IMR-90 (cell line): ENCODE measurements at regions not wholly inside any gene's neighbourhood (a gene's known extent, or its start where the extent isn't known, plus 50 kb on each side); places are given as distances from the start of the nearest gene placed in this dataset.

ENCODE experiments used
- ATAC-seq: fragments of 200-7000 bp; cut with Tn5 transposase; 2 replicates; pipeline ENCODE4 v1.9.1; 2020; ENCODE audit warnings: low read depth, mild to moderate bottlenecking, moderate library complexity
- BruUV-seq: library from RNA; stranded (reverse); fragments of 400-500 nt; replicated peaks from 2 replicates; lab custom pipeline; 2021; lab: Mats Ljungman, UMichigan
- CTCF ChIA-PET: fragments of 300-600 bp; formaldehyde crosslinking; extraction: SDS; loops from one replicate; lab custom pipeline; 2021; ENCODE audit warnings: antibody characterized with exemption; lab: Yijun Ruan, JAX
- POLR2A ChIA-PET: fragments of 300-600 bp; sonication (Branson Sonifier 250); formaldehyde crosslinking; loops from one replicate; lab custom pipeline; 2022; ENCODE audit warnings: antibody characterized with exemption; ENCODE audit not compliant: unreplicated experiment; lab: Charles Lee
- DNase-seq: peaks from one replicate; pipeline ENCODE4 v3.0.0; 2013
- H2AFZ ChIP-seq: replicated peaks from 2 replicates; pipeline ENCODE3; 2013; ENCODE audit warnings: low read length, mild to moderate bottlenecking; ENCODE audit not compliant: poor library complexity
- H2AK5ac ChIP-seq: 2 replicates; pipeline ENCODE4 v1.6.1; 2013; ENCODE audit warnings: low read depth, low read length, inconsistent platforms
- H2AK9ac ChIP-seq: replicated peaks from 2 replicates; pipeline ENCODE3; 2013; ENCODE audit warnings: mild to moderate bottlenecking, low read depth, low read length, moderate library complexity; ENCODE audit not compliant: poor library complexity
- H2BK120ac ChIP-seq: 2 replicates; pipeline ENCODE4 v1.6.1; 2013; ENCODE audit warnings: low read depth, low read length, inconsistent platforms
- H2BK15ac ChIP-seq: 3 replicates; pipeline ENCODE4 v1.6.1; 2013; ENCODE audit warnings: low read depth, low read length, inconsistent platforms
- H2BK20ac ChIP-seq: 2 replicates; pipeline ENCODE4 v1.6.1; 2013; ENCODE audit warnings: low read depth, mild to moderate bottlenecking, inconsistent platforms, low read length, moderate library complexity
- H2BK5ac ChIP-seq: 2 replicates; pipeline ENCODE4 v1.6.1; 2013; ENCODE audit warnings: mild to moderate bottlenecking, low read depth, low read length, inconsistent platforms; ENCODE audit not compliant: poor library complexity, severe bottlenecking
- H3K14ac ChIP-seq: replicated peaks from 2 replicates; pipeline ENCODE4 v1.6.1; 2013; ENCODE audit warnings: low read depth, low read length, inconsistent platforms
- H3K18ac ChIP-seq: 2 replicates; pipeline ENCODE4 v1.6.1; 2013; ENCODE audit warnings: low read depth, low read length, control low read depth
- H3K23ac ChIP-seq: 2 replicates; pipeline ENCODE4 v1.6.1; 2013; ENCODE audit warnings: low read depth, low read length, inconsistent platforms
- H3K27ac ChIP-seq: 2 replicates; pipeline ENCODE4 v1.5.1; 2013; ENCODE audit warnings: mild to moderate bottlenecking, control low read depth, low read length; ENCODE audit not compliant: insufficient read depth
- H3K27me3 ChIP-seq: 2 replicates; pipeline ENCODE4 v1.6.1; 2013; ENCODE audit warnings: low read length; ENCODE audit not compliant: control insufficient read depth, insufficient read depth
- H3K36me3 ChIP-seq: 2 replicates; pipeline ENCODE4 v1.6.1; 2013; ENCODE audit warnings: low read length, mixed read lengths; ENCODE audit not compliant: control insufficient read depth, insufficient read depth
- H3K4ac ChIP-seq: 2 replicates; pipeline ENCODE4 v1.6.1; 2013; ENCODE audit warnings: low read depth, low read length, inconsistent platforms
- H3K4me1 ChIP-seq: 2 replicates; pipeline ENCODE4 v1.6.1; 2013; ENCODE audit warnings: low read length, mixed read lengths; ENCODE audit not compliant: control insufficient read depth, insufficient read depth
- H3K4me2 ChIP-seq: 2 replicates; pipeline ENCODE4 v1.6.1; 2013; ENCODE audit warnings: low read depth, mild to moderate bottlenecking, control low read depth, low read length, moderate library complexity
- H3K4me3 ChIP-seq: 2 replicates; pipeline ENCODE4 v1.5.1; 2013; ENCODE audit warnings: low read depth, mild to moderate bottlenecking, control low read depth, low read length, moderate library complexity; ENCODE audit not compliant: insufficient read depth
- H3K56ac ChIP-seq: 2 replicates; pipeline ENCODE4 v1.6.1; 2013; ENCODE audit warnings: low read length, inconsistent platforms; ENCODE audit not compliant: insufficient read depth; ENCODE audit errors: extremely low read depth
- H3K79me1 ChIP-seq, 2 experiments: 2 replicates each; pipeline ENCODE4 v1.6.1; 2013; ENCODE audit warnings: low read length in 2 of 2, inconsistent platforms in 1 of 2, low read depth in 1 of 2
- H3K9ac ChIP-seq: 2 replicates; pipeline ENCODE4 v1.6.1; 2013; ENCODE audit warnings: low read depth, low read length, control low read depth
- H3K9me1 ChIP-seq: 2 replicates; pipeline ENCODE4 v1.6.1; 2013; ENCODE audit warnings: low read length, inconsistent platforms; ENCODE audit not compliant: insufficient read depth
- H3K9me3 ChIP-seq: 2 replicates; pipeline ENCODE4 v1.6.1; 2013; ENCODE audit warnings: low read length; ENCODE audit not compliant: control insufficient read depth, insufficient read depth
- H4K20me1 ChIP-seq: 2 replicates; pipeline ENCODE4 v1.6.1; 2013; ENCODE audit warnings: low read length, inconsistent platforms; ENCODE audit not compliant: insufficient read depth
- H4K5ac ChIP-seq: 2 replicates; pipeline ENCODE4 v1.6.1; 2013; ENCODE audit warnings: mild to moderate bottlenecking, low read depth, low read length, control low read depth
- H4K8ac ChIP-seq, 2 experiments: 2 replicates each; pipeline ENCODE4 v1.6.1; 2013; ENCODE audit warnings: low read depth in 2 of 2, low read length in 2 of 2, control low read depth in 1 of 2, inconsistent platforms in 1 of 2
- H4K91ac ChIP-seq: 2 replicates; pipeline ENCODE4 v1.6.1; 2013; ENCODE audit warnings: low read depth, low read length, inconsistent platforms; ENCODE audit not compliant: insufficient read depth
- BHLHE40 ChIP-seq: fragments of 150-350 bp; IDR thresholded peaks from 2 replicates; pipeline ENCODE4 v1.6.1; 2016; ENCODE audit warnings: mild to moderate bottlenecking, low read depth, low read length
- CEBPB ChIP-seq: IDR thresholded peaks from 2 replicates; pipeline ENCODE4 v1.6.1; 2012; ENCODE audit warnings: low read depth, low read length, improper control_type of control experiment
- CHD1 ChIP-seq: IDR thresholded peaks from 2 replicates; pipeline ENCODE4 v1.6.1; 2012; ENCODE audit warnings: low read depth, low read length, improper control_type of control experiment
- MAFK ChIP-seq: IDR thresholded peaks from 2 replicates; pipeline ENCODE4 v1.6.1; 2012; ENCODE audit warnings: low read depth, low read length, improper control_type of control experiment
- MAZ ChIP-seq: IDR thresholded peaks from 2 replicates; pipeline ENCODE4 v1.6.1; 2012; ENCODE audit warnings: low read depth, mild to moderate bottlenecking, low read length, improper control_type of control experiment, moderate library complexity, borderline replicate concordance
- MXI1 ChIP-seq: IDR thresholded peaks from 2 replicates; pipeline ENCODE4 v1.6.1; 2012; ENCODE audit warnings: low read depth, mild to moderate bottlenecking, low read length, moderate library complexity, borderline replicate concordance
- NFE2L2 ChIP-seq: fragments of 150-350 bp; IDR thresholded peaks from 2 replicates; pipeline ENCODE4 v1.6.1; 2016; ENCODE audit warnings: low read depth, mild to moderate bottlenecking, low read length
- POLR2A ChIP-seq: IDR thresholded peaks from 2 replicates; pipeline ENCODE4 v1.6.1; 2012; ENCODE audit warnings: mild to moderate bottlenecking, low read depth, low read length
- RAD21 ChIP-seq: IDR thresholded peaks from 2 replicates; pipeline ENCODE4 v1.6.1; 2012; ENCODE audit warnings: low read length, improper control_type of control experiment
- RCOR1 ChIP-seq: IDR thresholded peaks from 2 replicates; pipeline ENCODE4 v1.6.1; 2012; ENCODE audit warnings: mild to moderate bottlenecking, low read length, improper control_type of control experiment; ENCODE audit not compliant: insufficient replicate concordance
- RFX5 ChIP-seq: IDR thresholded peaks from 2 replicates; pipeline ENCODE4 v1.8.0; 2012; ENCODE audit warnings: low read depth, mild to moderate bottlenecking, low read length, moderate library complexity
- SMC3 ChIP-seq: fragments of 150-350 bp; IDR thresholded peaks from 2 replicates; pipeline ENCODE4 v1.6.1; 2016; ENCODE audit warnings: low read depth, mild to moderate bottlenecking, antibody characterized with exemption, low read length, moderate library complexity
- USF2 ChIP-seq: fragments of 150-350 bp; IDR thresholded peaks from 2 replicates; pipeline ENCODE4 v1.6.1; 2017; ENCODE audit warnings: mild to moderate bottlenecking, antibody characterized with exemption, low read length, low read depth
- WGBS, 2 experiments: methylation state at CpG; one replicate each; pipeline versions ENCODE4 v1.1.5 to v1.1.7; 2013; ENCODE audit warnings: missing lambda C conversion rate in 2 of 2; ENCODE audit not compliant: insufficient read length in 1 of 2; ENCODE audit errors: extremely low coverage in 2 of 2; 5-methylcytosine and 5-hydroxymethylcytosine counted together
- dilution Hi-C: fragments of 300-500 bp; cut with HindIII; formaldehyde crosslinking; loops from one replicate; pipeline ENCODE4 v1.14.3; 2018; ENCODE audit warnings: low sequenced_read_pairs; ENCODE audit not compliant: unreplicated experiment
- in situ Hi-C: fragments of 300-500 bp; cut with MboI; formaldehyde crosslinking; loops from 3 replicates; pipeline ENCODE4 v1.14.3; 2019; ENCODE audit warnings: low sequenced_read_pairs, inconsistent platforms, mixed read lengths
- intact Hi-C: fragments of 100-400 bp; cut with micrococcal nuclease; formaldehyde crosslinking; loops from 2 replicates; pipeline ENCODE4 v1.10.0; 2022
- TF ChIP-seq, protein P1 (sequence below): conservative IDR thresholded peaks from 2 replicates; pipeline ENCODE4 v1.5.1; 2012; ENCODE audit warnings: mild to moderate bottlenecking, low read depth, low read length, improper control_type of control experiment
- TF ChIP-seq, protein P2 (sequence below): fragments of 150-350 bp; IDR thresholded peaks from 2 replicates; pipeline ENCODE4 v1.6.1; 2016; ENCODE audit warnings: low read depth, mild to moderate bottlenecking, low read length, moderate library complexity, borderline replicate concordance

DNA sequence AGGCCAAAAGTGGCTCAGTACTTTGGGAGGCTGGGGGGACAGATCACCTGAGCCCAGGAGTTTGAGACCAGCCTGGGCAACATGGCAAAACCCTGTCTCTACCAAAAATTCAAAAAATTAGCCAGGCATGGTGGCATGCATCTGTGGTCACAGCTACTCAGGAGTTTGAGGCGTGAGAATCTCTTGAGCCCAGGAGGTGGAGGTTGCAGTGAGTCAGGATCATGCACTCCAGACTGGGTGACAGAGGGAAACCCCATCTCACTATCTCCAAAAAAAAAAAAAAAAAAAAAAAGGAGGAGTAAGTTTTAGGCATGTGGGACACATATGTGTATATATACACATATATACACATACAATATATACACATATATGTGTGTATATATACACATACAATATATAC lies 165.3 kb upstream of the DPYD start (continued):
- TF ChIP-seq, protein P1, sequence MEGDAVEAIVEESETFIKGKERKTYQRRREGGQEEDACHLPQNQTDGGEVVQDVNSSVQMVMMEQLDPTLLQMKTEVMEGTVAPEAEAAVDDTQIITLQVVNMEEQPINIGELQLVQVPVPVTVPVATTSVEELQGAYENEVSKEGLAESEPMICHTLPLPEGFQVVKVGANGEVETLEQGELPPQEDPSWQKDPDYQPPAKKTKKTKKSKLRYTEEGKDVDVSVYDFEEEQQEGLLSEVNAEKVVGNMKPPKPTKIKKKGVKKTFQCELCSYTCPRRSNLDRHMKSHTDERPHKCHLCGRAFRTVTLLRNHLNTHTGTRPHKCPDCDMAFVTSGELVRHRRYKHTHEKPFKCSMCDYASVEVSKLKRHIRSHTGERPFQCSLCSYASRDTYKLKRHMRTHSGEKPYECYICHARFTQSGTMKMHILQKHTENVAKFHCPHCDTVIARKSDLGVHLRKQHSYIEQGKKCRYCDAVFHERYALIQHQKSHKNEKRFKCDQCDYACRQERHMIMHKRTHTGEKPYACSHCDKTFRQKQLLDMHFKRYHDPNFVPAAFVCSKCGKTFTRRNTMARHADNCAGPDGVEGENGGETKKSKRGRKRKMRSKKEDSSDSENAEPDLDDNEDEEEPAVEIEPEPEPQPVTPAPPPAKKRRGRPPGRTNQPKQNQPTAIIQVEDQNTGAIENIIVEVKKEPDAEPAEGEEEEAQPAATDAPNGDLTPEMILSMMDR, result no peak

- Histone ChIP-seq H3K56ac (peak overlapping the region; percentile 55), H3K4me3 (no peak overlapping the region), H2AK5ac (peak overlapping the region; percentile 89), H3K27ac (peak overlapping the region; percentile 90), H4K5ac (peak overlapping the region; percentile 99; the same call in 1 of the 2 replicates), H3K9me1 (no peaks in the 10 kb centered on the region; the same call in 1 of the 2 replicates), H2BK120ac (peak overlapping the region; percentile 96), H3K4me1 (peaks cover 7% of the 10 kb centered on the region), H3K4me2 (peak overlapping the region; percentile 63; the same call in 1 of the 2 replicates), H3K18ac (peak overlapping the region; percentile 100), H4K20me1 (no peaks in the 10 kb centered on the region), H4K8ac (peak overlapping the region; percentile 68 to 92), H3K79me1 (0 out of 4 replicates have a peak, but pooled peaks cover 0 to 4% of the 10 kb centered on the region in 2 experiments), H2BK5ac (peak overlapping the region; percentile 95), H2BK15ac (peak overlapping the region; percentile 96; the same call in 2 of the 3 replicates), H4K91ac (peak overlapping the region; percentile 92), H3K14ac (peak overlapping the region; percentile 82), H3K4ac (peak overlapping the region; percentile 92), H3K9ac (no peak overlapping the region), H3K23ac (peak overlapping the region; percentile 71), H2AK9ac (no peak overlapping the region), H3K27me3 (no peaks in the 10 kb centered on the region), H3K36me3 (no peaks in the 10 kb centered on the region), H3K9me3 (no peaks in the 10 kb centered on the region), H2AFZ (no peak overlapping the region), H2BK20ac (peak overlapping the region; percentile 95)
- intact Hi-C loops, result loop anchor here (2.0 kb wide), 1 partner anchor 29 kb away; no protein-coding TSS in a partner anchor
- CTCF ChIA-PET, result no interaction called here
- TF ChIP-seq RCOR1 (no peak), RAD21 (no peak), NFE2L2 (no peak), SMC3 (no peak), POLR2A (no peak), USF2 (no peak), MAZ (no peak), MXI1 (no peak), RFX5 (no peak), BHLHE40 (no peak), CEBPB (no peak), CHD1 (no peak), MAFK (no peak)
- TF ChIP-seq, protein P2, sequence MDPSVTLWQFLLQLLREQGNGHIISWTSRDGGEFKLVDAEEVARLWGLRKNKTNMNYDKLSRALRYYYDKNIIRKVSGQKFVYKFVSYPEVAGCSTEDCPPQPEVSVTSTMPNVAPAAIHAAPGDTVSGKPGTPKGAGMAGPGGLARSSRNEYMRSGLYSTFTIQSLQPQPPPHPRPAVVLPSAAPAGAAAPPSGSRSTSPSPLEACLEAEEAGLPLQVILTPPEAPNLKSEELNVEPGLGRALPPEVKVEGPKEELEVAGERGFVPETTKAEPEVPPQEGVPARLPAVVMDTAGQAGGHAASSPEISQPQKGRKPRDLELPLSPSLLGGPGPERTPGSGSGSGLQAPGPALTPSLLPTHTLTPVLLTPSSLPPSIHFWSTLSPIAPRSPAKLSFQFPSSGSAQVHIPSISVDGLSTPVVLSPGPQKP, result no peak
- POLR2A ChIA-PET, result no interaction called here
- dilution Hi-C loops, result no loop called here
- DNase-seq (peak; percentile 62), ATAC-seq (peak; percentile 57)
- BruUV-seq, result no TSS peak
- in situ Hi-C loops, result no loop called here
- WGBS, 2 experiments, result 0% methylated on average over 1 of the region's 2 CpGs; no CpG with 5 or more reads in 1 of the 2 experiments
These were observed 163.4 kb upstream of the DPYD start for GRCh38 chr1:98084188-98084587.
